CD4-positive, alpha-beta T cell treated with Interleukin-1 beta for 1 hour (primary cell): ENCODE measurements at regions not wholly inside any gene's neighbourhood (a gene's known extent, or its start where the extent isn't known, plus 50 kb on each side); places are given as distances from the start of the nearest gene placed in this dataset.

Experiments
- DNase-seq, 2 donors: peaks; one replicate each; pipeline ENCODE4 v3.0.0-alpha.2; 2020 to 2022

GRCh38 chr5:56585999-56586691 lies 229.2 kb upstream of the MAP3K1 start:
- DNase-seq: no peak

GRCh38 chr5:56585461-56585860 lies 229.9 kb upstream of the MAP3K1 start:
- no peak for DNase-seq

DNA sequence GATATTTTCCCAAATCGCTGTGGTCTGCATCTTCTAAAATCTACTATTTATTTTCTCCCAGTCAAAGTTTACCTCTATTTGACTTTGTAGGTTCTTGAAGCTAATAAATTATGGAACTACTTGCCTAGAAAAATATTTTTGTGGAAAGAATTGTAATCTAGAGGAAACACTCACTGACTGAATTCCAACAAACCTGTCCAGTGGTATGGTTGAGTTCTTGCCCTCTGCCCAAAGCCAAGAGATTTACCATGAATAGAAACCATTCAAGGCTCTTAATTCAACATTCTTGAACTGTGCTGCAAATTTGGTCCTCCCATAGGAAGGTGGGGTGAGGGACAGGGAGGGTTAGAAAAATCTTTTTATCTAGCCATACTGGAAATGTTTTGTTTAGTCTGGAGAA lies 233.9 kb upstream of the MAP3K1 start:
- no peak for DNase-seq

GRCh38 chr5:56580864-56581263 lies 234.5 kb upstream of the MAP3K1 start:
- DNase-seq: no peak

DNA sequence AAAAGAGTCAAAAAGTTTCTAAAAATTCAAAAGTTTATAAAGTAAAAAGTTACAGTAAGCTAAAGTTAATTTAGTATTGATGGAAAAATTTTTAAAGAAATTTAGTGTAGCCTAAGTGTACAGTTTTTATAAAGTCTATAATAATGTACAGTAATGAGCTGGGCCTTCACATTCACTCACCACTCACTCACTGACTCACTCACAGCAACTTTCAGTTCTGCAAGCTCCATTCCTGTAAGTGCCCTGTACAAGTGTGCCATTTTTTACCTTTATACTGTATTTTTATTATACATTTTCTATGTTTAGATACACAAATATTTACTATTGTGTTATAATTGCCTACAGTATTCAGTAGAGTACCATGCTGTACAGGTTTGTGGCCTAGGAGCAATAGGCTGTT lies 239.5 kb upstream of the MAP3K1 start:
- DNase-seq: no peak

- no peak for DNase-seq
These were observed 240.6 kb upstream of the MAP3K1 start for GRCh38 chr5:56574778-56575177.

GRCh38 chr5:56569566-56569965 lies 245.8 kb upstream of the MAP3K1 start:
- DNase-seq: no peak

DNA sequence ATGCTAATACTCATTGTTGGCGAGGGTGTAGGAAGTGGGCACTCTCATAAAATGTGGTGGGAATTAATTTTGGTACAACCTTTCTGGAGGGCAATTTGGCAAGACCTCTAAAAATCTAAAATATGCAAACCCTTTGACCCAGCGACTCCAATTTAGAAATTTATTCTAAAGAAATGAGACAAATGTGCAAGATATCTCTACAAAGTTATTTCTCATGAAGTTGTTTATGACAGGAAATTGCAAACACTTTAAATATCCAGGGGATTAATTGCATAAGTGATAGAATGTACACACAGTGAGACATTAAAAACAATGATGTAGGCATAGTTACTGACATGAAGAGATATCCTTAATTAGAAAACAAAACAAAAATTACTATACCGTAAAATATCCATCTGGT lies 246.3 kb upstream of the MAP3K1 start:
- no peak for DNase-seq

GRCh38 chr5:56567278-56567677 lies 248.1 kb upstream of the MAP3K1 start:
- no peak for DNase-seq

DNA sequence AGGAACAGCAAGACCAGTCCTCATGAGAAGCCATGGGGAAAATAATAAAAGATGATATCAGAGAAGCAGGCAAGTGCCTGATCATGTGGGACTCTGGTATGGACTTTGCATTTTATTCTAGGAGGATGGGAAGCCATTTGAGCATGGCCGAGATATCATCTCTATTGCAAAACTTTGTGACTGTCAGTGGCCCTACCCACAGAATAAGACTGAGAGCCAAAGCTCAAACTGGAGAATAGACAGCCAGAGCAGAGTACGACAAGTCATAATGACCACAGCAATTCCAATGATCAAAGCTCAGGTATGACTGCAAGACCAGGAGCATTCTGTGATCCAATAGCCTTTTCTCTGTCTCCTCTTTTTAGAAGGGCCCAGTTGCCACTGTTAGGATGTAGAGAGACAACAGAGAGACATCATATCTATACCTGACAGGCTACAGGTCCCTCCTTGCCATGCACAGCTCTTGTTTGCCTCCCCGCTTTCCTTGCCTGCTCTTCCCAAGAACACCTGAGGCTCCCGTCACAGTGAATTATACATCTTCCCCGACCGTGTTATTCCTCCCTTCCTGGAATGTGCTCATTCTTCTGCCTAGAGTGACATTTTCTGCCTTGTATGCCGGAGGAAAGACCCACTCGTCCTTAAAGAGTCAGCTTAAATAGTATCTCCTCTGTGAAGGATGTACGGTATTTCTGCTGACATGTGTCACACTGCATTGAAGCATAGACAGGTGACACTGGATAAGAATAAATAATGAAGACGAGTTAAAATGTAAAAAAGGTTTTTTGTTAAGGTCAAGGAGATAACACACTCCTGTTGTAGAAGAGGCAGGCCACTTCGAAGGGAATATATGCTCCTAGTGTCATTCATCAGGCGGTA lies 248.7 kb upstream of the MAP3K1 start:
- DNase-seq: no peak

DNA sequence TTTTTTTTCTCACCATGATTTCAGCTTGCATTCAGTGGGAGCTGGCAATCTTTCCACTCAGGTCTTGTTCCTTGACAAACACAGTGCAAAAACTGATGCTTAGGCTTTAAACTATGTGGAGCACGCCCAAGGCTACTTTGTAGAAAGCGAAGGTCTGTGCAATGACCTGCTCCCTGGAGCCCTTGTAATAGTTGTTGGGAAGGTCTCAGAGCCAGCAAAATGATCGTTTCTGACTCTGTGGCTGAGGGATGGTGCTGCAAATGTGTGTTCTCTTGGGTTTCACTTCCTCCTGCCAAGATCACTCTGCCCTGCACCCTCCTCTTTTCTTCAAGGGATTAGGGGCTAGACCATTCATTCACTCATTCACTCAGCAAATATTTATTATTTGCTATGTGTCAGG lies 249.7 kb upstream of the MAP3K1 start:
- DNase-seq: peak in 1 of 2 donors; percentile 57

DNA sequence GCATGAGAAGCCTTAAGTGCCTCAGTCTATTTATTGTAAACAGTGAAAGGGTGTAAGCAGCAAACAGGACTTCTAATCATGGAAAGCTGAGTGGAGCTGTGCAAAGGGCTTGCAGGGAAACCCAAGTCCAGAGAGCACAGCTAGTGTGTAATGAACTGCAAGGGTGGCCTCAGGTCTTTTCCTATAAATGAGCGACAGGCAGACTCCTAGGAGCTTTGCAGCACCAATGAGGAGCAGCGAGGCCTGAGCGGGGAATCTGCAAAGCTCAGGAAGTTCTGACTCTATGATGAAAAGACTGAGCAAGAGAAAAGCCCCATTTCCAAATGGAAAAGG lies 250.1 kb upstream of the MAP3K1 start:
- DNase-seq: no peak

DNA sequence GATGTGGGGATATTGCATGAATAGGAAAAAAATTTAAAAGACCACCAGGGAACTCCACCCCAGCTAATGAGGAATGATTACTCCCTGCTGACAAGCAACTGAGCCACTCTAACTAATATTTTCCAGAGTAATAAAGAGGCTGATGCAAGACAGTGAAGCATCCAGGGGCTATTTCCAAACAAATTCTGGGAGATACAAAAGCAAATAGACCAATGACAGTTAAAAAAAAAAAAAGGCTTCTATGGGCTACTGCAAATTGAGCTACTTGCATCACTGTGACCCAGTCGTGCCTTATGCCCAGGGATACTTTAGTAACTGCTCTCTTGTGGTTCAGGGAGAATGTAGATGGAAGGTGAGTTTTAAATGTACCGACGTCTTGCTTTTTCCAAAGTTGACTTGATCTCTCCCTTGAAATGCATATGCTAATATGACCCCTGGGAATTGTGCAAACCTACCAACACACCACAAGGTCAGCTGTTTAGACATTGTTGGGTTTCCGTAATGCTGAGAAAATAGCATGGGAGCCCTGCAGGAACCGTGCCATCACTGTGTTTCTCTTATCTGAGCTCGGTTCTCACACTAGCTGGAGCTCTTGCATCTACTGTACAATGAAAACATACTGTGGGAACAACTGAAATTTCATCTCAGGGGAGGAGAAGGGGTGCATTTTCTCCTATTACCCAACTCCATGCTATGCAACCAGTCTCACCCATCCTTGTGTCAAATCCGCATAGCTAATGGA lies 250.6 kb upstream of the MAP3K1 start:
- DNase-seq: no peak

DNA sequence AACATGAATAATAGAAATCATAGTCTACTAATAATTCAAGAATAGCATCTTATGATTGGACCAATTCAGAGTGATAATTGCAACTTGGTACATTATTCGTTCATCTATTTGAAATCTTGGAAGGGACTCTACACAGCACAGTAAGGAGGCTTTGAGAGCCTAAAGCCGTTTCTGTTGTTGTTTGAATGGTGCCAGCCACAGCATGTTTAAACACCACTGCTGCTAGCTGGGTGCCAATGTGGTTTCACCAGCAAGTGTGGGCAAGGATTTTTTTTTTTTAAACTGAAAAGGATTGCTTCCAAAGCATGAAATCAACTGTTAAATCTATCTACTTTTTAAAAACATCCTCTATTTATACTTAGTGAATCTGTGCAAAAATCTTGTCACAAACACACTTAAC lies 253.9 kb upstream of the MAP3K1 start:
- no peak for DNase-seq

DNA sequence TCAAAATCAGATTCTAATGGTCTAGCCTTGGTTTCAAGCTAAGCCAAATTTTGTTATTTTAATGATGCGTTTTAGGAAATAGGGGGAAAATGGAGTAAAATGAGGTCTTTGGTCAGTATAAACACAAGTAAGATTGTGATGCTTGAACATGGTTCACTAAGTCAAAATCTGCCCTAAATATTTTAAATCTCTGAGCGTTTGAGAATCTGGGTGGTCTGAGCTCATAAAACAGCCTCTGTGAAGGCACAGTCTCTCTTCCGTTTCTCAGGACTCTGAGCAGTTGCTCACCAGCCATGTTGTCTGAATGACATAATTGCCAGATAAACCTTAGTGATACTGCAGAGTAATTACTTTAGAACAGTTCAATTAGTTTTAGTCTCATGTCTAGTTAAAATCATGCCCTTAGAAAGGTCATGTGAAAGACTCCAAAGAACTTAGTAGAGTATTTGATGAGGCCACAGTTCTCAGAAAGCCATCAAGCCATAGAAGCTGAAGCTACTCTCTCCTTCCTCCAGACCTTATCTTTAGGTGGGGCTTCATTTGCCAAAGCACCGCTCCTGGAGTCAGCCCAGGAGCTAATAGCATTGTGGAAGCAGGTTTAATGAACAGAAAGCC lies 257.1 kb upstream of the MAP3K1 start:
- DNase-seq: no peak

GRCh38 chr5:56557198-56557597 lies 258.2 kb upstream of the MAP3K1 start:
- DNase-seq: no peak

- no peak for DNase-seq
These were observed 262.6 kb upstream of the MAP3K1 start for GRCh38 chr5:56552612-56553268.

- DNase-seq: no peak
These were observed 265.1 kb upstream of the MAP3K1 start for GRCh38 chr5:56550227-56550626.

- no peak for DNase-seq
These were observed 266.1 kb upstream of the MAP3K1 start for GRCh38 chr5:56549096-56549886.

DNA sequence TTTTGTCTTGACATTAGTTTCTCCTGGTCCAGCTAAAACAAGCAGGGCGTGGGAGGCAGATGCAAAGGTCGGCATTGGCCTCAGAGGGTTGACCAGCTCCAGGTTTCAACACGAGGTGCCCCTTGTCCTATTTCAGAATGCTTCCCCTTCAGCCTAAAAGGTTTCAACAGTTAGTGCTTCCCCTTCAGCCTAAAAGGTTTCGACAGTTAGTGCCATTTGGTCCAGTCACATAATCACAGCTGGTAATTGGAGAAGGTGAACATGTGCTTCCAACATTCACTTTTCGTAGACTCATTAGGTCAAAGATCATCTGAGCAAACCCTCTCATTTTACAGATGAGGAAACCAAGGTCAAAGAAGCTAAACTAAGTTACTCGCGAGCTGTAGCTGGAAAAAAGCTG lies 270.3 kb upstream of the MAP3K1 start:
- no peak for DNase-seq

DNA sequence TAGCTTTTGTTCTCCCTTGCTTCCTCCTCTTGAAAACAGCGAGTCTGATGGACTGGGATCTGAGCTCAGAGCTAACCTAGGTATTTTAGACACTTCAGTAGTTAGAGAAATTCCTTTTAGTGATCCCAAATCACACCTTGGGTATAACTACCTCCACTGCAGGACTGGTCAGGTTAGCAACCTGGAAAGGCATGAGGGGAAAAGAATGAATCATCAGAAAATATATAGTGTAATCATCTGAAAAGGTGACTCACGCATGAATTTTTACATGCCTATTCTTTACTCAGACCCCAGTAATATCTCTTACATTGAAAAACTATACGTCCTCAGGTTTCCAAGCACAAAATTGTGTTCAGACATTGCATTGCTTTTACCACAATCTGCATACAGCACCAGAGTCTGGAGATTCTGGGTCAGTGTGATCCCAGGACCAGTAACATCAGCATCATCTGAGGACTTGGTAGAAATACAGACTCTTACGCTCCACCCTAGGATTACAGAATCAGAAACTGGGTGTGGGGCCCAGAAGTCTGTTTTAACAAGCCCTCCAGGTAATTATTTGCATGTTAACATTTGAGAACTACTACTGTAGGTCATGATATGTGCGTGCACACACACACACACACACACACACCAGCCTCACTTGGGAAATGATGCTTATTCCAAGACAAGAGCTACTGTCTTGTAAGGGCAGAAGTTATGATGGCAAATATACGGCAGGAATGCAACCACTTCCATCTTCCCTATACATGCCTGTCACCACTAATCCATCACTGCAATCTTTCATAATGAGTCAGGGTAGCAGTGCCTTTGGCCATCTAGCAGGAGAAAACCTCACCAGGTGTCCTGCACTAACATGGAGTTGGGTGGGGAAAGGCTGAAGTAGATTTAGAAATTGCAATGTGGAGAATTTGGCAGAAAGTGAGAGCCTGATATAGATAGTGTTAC lies 271.6 kb upstream of the MAP3K1 start:
- DNase-seq: no peak
